GM12875 (cell line): ENCODE measurements at regions not wholly inside any gene's neighbourhood (a gene's known extent, or its start where the extent isn't known, plus 50 kb on each side); places are given as distances from the start of the nearest gene placed in this dataset.

ENCODE experiments used
- H3K4me3 ChIP-seq: one replicate; pipeline ENCODE4 v1.5.1; 2011; ENCODE audit warnings: low read depth, low read length, control low read depth
- TF ChIP-seq, protein P1 (sequence below): IDR thresholded peaks from 2 replicates; pipeline ENCODE4 v1.5.1; 2011; ENCODE audit warnings: low read depth, mild to moderate bottlenecking, control low read depth, inconsistent platforms, low read length, moderate library complexity, borderline replicate concordance; ENCODE audit not compliant: insufficient read depth

DNA sequence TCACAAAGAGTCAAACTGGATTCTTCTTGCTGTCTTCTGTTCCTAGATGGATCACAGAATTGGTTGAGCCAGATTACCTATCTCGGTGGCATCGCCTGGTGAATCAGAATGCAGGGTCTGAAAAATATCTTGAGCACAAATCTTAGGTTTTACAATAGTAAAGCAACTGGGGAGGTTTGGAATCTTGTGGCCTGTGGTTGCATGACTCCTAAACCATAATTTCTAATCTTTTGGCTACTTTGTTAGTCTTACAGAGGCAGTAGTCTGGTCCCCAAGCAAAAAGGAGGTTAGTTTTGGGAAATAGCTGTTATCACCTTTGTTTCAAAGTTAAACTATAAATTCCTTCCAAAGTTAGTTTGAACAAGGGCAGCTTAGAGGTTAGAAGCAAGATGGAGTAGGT lies 1488.5 kb upstream of the FLRT2 start:
- no peak overlapping the region for H3K4me3 ChIP-seq
- TF ChIP-seq, protein P1, sequence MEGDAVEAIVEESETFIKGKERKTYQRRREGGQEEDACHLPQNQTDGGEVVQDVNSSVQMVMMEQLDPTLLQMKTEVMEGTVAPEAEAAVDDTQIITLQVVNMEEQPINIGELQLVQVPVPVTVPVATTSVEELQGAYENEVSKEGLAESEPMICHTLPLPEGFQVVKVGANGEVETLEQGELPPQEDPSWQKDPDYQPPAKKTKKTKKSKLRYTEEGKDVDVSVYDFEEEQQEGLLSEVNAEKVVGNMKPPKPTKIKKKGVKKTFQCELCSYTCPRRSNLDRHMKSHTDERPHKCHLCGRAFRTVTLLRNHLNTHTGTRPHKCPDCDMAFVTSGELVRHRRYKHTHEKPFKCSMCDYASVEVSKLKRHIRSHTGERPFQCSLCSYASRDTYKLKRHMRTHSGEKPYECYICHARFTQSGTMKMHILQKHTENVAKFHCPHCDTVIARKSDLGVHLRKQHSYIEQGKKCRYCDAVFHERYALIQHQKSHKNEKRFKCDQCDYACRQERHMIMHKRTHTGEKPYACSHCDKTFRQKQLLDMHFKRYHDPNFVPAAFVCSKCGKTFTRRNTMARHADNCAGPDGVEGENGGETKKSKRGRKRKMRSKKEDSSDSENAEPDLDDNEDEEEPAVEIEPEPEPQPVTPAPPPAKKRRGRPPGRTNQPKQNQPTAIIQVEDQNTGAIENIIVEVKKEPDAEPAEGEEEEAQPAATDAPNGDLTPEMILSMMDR: no peak

DNA sequence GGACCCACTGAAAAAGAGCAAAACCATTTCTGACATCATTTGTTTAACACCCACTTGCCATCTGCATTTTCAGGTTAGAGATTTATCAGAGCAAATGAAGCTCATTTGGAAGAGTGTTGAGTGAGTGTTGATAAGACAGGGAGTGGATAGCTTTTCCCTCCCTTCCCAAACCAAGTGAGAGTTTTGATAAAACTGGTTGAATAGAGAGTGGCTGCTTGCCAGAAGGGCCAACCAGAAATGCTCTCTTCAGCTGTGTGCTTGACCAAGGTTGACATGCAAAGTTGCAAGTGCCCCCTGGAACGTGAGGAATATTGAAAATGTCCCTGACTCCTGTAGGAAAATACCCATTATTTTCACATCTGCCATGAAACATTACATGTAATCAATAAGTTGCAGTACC lies 1487.0 kb upstream of the FLRT2 start:
- H3K4me3 ChIP-seq: no peak overlapping the region
- TF ChIP-seq, protein P1: no peak

DNA sequence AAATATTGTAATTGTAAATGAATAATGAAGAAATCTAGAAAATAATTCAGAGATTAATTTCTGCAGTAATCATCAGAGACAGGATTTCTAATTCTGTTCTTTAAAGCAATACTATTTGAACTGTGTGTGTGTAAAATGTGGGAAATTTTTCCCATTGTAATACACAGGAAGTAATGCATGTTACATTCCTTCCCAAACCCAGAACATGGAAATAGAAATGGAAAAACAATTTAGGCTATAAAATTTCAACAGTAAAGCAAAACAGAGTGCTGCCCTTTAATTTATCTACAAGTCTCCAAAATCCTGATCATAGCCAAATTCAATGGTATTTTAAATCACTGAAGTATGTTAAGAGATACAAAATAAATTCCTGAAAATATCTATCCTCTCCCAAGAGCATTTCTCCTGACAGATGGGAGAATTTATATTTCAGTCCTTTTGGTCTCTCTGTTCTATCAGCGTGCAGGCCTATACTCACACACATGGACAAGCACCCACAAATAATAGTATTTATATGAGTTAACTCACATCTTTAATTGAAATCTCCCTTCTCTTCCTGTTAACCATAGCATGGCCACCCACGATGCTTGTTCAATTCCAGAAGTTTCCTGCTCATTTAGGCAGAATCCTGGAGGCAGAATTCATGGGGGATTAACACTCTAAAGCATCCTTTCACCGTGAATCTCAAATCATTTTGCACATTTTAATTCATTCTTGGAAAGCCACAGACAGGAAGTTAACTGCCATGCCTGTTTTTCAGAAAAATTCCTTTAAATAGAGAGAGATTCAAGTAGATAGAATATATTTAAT lies 1465.4 kb upstream of the FLRT2 start:
- TF ChIP-seq, protein P1: no peak
- H3K4me3 ChIP-seq: no peak overlapping the region

DNA sequence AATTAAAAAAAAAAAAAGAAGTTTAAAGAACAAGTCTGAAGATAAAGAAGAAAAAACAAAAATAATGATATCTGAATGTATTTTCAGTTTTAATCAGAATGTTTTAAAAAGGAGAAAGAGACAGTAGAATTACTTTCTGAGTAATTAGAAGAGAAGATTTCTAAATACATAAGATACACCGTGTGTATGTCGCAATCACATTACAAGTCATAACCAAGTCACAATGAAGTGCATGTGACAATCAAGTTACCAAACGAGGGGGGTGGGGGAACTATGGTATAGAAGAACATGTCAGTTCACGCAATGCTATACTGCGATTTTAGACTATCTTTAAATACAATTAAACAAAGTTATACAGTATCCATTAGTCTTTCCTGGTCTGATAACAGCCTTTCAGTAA lies 1464.1 kb upstream of the FLRT2 start:
- no peak overlapping the region for H3K4me3 ChIP-seq
- TF ChIP-seq, protein P1: no peak

DNA sequence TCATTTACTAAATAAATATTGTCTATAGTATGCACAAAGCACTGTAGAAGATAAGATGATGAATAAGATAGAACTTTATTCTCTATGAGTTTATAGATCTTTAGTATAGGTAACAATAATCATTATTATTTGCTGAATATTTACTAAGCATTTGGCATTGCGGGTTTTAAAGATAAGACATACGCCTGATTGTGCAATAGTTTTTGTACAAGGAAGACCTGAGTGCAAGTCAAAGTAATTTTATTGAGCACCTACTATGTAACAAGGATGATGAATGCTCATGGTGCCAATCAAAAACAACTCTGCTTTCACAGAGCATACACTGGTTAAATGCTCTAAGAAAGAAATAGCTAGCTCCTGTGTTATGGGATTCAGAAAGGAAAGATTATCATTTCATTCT lies 1461.7 kb upstream of the FLRT2 start:
- no peak overlapping the region for H3K4me3 ChIP-seq

DNA sequence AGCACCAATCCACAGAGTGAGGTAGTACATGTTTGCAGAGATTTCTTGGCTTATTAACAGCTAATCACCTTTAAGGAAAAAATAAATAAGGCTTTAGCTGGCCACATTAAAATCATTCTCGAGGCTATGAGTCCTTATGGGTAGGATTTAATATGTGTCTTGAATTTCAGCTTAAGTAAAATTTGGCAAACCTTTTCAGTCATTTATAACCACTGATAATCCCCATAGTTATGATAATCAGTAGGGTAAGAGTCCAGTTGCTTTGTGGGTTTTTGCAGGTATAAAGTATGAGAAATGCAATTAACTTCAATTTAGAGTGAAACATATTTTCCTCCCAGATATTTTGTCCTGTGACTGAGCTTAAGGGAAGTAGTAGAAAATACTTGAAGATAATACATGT lies 1458.9 kb upstream of the FLRT2 start:
- TF ChIP-seq, protein P1: no peak
- H3K4me3 ChIP-seq: no peak overlapping the region

More for the DNA sequence above, 1461.7 kb upstream of the FLRT2 start:
- TF ChIP-seq, protein P1: no peak

GRCh38 chr14:84074626-84075025 lies 1455.3 kb upstream of the FLRT2 start:
- H3K4me3 ChIP-seq: no peak overlapping the region
- TF ChIP-seq, protein P1: no peak
